Breast epithelium (tissue), 4 donors: ENCODE measurements at regions not wholly inside any gene's neighbourhood (a gene's known extent, or its start where the extent isn't known, plus 50 kb on each side); places are given as distances from the start of the nearest gene placed in this dataset.
"Not testable (repeated sequence)": the region's sequence is repeated elsewhere in the genome, so short reads cannot be mapped to it uniquely, and the experiment has no call there.

Experiments used
- DNase-seq, 2 donors: peaks; one replicate each; pipeline ENCODE4 v3.0.0-alpha.2; 2019; ENCODE audit warnings: low spot score in 2 of 2
- H3K27ac ChIP-seq, 2 donors: fragments of 200-600 bp; sonication (generic) in 1 of 2; one replicate each; pipeline ENCODE4 v1.5.1; 2016 to 2019; ENCODE audit warnings: mild to moderate bottlenecking in 1 of 2
- H3K27me3 ChIP-seq, 2 donors: fragments of 200-600 bp; sonication (generic) in 1 of 2; one replicate each; pipeline versions ENCODE4 v1.5.1 to v1.6.0; 2017 to 2019; ENCODE audit warnings: control low read depth in 1 of 2, mild to moderate bottlenecking in 1 of 2
- H3K36me3 ChIP-seq: fragments of 200-600 bp; one replicate; pipeline ENCODE4 v1.5.1; 2019
- H3K4me1 ChIP-seq, 2 donors: fragments of 200-600 bp; sonication (generic); one replicate each; pipeline ENCODE4 v1.5.1; 2016 to 2019; ENCODE audit warnings: control low read depth in 1 of 2
- H3K4me3 ChIP-seq, 3 donors: fragments of 200-600 bp; sonication (generic); 1 replicate in 2 of 3; 2 replicates in 1 of 3; pipeline ENCODE4 v1.5.1; 2016 to 2019; ENCODE audit warnings: mild to moderate bottlenecking in 3 of 3, moderate library complexity in 2 of 3
- H3K9me3 ChIP-seq, 2 donors: fragments of 200-600 bp; sonication (generic) in 1 of 2; one replicate each; pipeline ENCODE4 v1.5.1; 2016 to 2019; ENCODE audit warnings: control low read depth in 1 of 2
- CTCF ChIP-seq, 3 donors: fragments of 450-650 bp; IDR thresholded peaks; one replicate each; pipeline ENCODE4 v1.5.1; 2016 to 2017; ENCODE audit warnings: antibody characterized with exemption in 3 of 3, mild to moderate bottlenecking in 3 of 3, moderate library complexity in 3 of 3
- POLR2A ChIP-seq: fragments of 450-650 bp; IDR thresholded peaks from one replicate; pipeline ENCODE4 v1.6.1; 2016; ENCODE audit warnings: antibody characterized with exemption, mild to moderate bottlenecking, moderate library complexity
- POLR2AphosphoS5 ChIP-seq, 3 donors: sonication (generic); formaldehyde crosslinking; IDR thresholded peaks; one replicate each; pipeline ENCODE4 v1.6.1; 2017; ENCODE audit warnings: antibody characterized with exemption in 3 of 3
- intact Hi-C: fragments of 100-400 bp; cut with DNase I; formaldehyde crosslinking; loops from one replicate; pipeline ENCODE4 v1.15.1; 2023; ENCODE audit warnings: low total_unique reads

DNA sequence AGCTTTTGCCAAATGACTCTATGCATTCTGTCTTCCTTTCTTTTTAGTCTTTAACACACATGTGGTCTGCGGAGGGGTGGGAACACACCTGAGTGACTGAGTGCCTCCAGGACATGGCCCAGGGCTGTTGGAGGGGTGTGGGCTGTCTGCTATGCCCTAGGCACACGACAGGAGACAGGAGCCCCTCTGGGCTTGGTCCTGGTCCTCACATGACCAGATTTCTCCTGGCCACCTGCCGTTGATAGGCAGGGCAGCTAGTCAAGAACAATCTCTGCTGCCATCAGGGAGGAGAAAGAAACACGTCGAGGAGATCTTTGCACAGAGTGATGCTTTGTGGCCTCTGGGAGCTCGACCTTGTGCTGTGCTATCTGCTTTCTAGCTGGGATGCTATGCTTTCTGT lies 176.6 kb downstream of the KLF13 start:
- no peak for TF ChIP-seq POLR2A
- TF ChIP-seq CTCF (IDR thresholded peaks at IDR 0.05) = no peak
- no peak for TF ChIP-seq POLR2AphosphoS5 (IDR thresholded peaks at IDR 0.05)
- H3K4me3 ChIP-seq = no peak overlapping the region
- DNase-seq = peak in 1 of 2 donors; percentile 10
- H3K4me1 ChIP-seq = no peaks in the 10 kb centered on the region
- H3K9me3 ChIP-seq = no peaks in the 10 kb centered on the region
- no peaks in the 10 kb centered on the region for H3K36me3 ChIP-seq
- H3K27me3 ChIP-seq = no peaks in the 10 kb centered on the region
- H3K27ac ChIP-seq = no peak overlapping the region
- intact Hi-C loops = no loop called here

DNA sequence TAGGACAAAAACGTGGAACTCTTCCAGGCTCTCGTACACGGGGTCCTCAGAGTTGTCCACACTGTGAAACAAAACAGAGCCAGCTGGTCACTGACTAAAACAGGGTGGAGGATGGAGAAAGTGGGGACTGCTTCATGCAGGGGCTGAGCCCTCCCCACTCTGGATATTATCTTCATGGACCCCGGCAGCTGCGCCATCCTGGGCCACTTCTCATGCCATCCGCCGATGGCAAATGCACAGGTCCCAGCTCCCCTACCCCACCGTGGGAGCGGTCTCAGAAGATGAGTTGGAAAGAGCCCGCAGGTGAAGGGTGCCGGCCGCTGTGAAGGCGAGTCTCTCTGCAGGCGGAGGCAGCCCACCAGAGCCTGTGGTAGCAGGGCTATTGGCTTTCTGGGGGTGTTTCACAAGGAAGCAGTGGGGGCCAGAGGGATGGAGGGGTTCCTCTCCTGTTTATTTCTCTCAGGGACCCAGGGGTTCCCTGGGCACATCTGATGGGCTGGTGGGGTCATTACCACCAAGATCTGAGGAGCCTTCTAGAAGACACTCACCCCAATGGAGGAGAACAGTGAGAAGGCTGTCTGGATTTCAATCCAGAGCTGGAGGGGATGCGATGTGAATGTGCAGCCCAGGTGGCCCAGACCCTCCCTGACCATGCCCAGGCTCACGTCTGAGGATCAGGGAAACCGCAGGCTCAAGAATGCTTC lies 177.3 kb downstream of the KLF13 start:
- H3K36me3 ChIP-seq = no peaks in the 10 kb centered on the region
- no peaks in the 10 kb centered on the region for H3K27me3 ChIP-seq
- DNase-seq = peak in 1 of 2 donors; percentile 4
- no peaks in the 10 kb centered on the region for H3K9me3 ChIP-seq
- no peak overlapping the region for H3K4me3 ChIP-seq
- no peak overlapping the region for H3K27ac ChIP-seq
- H3K4me1 ChIP-seq = no peaks in the 10 kb centered on the region
- intact Hi-C loops = no loop called here
- TF ChIP-seq POLR2A = no peak
- no peak for TF ChIP-seq CTCF (IDR thresholded peaks at IDR 0.05)
- no peak for TF ChIP-seq POLR2AphosphoS5 (IDR thresholded peaks at IDR 0.05)

- DNase-seq = peak in 1 of 2 donors; percentile 15
- Histone ChIP-seq H3K36me3 (no peaks in the 10 kb centered on the region), H3K27me3 (no peaks in the 10 kb centered on the region), H3K9me3 (no peaks in the 10 kb centered on the region), H3K4me3 (no peak overlapping the region), H3K4me1 (no peaks in the 10 kb centered on the region), H3K27ac (no peak overlapping the region)
- TF ChIP-seq POLR2A = no peak
- no peak for TF ChIP-seq POLR2AphosphoS5 (IDR thresholded peaks at IDR 0.05)
- no peak for TF ChIP-seq CTCF (IDR thresholded peaks at IDR 0.05)
- intact Hi-C loops = no loop called here
These were observed 177.8 kb downstream of the KLF13 start for GRCh38 chr15:31504462-31504839.

GRCh38 chr15:31507573-31507972 lies 180.9 kb downstream of the KLF13 start:
- H3K9me3 ChIP-seq, H3K27ac ChIP-seq, H3K4me3 ChIP-seq, intact Hi-C loops, H3K4me1 ChIP-seq, H3K27me3 ChIP-seq, H3K36me3 ChIP-seq: not testable (repeated sequence)
- DNase-seq = peak in 1 of 2 donors; percentile 8

DNA sequence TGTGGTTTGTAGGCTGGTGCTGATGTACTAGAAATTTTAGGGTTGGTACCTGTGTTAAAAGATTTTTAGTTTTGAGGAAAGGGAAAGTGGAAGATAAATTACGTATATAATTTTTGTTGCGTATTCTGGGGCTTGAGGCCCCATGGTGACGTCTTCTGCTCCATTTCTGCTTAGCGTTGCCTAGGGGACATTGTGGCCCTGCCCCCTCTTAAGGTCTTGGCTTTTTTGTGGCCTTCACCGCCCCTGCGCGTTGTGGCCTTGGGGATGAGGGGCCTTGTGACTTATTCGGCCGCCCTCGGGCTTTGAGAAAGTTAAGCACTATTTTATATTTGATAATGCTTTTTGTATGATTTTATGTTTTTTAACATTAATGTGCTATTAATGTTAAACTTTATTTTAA lies 182.0 kb downstream of the KLF13 start:
- Histone ChIP-seq H3K9me3 (no peaks in the 10 kb centered on the region), H3K27ac (no peak overlapping the region), H3K36me3 (no peaks in the 10 kb centered on the region), H3K27me3 (no peaks in the 10 kb centered on the region), H3K4me1 (no peaks in the 10 kb centered on the region), H3K4me3 (no peak overlapping the region)
- intact Hi-C loops = no loop called here
- no peak for TF ChIP-seq POLR2A
- TF ChIP-seq CTCF (IDR thresholded peaks at IDR 0.05) = no peak
- no peak for TF ChIP-seq POLR2AphosphoS5 (IDR thresholded peaks at IDR 0.05)
- peak in 1 of 2 donors; percentile 6 for DNase-seq

DNA sequence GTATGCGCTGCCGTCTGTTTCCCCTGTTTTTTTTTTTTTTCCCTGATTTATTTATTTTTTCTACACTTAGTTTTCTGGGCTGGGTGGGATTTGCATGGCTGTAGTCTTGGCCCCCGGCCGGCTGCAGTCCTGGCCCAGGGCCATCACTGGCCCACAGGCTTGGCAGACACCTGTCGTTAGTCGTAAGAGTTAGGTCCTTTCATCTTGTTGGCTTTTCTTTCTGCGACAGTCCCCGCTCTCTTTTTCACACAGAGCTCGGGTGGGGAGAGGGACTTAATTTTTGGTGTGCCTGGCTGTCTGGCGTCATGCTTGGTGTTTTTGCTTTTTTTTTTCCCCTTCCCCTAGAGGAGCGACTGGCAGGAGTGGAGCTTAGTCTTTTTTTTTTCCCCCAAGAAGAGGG lies 183.4 kb downstream of the KLF13 start:
- TF ChIP-seq POLR2AphosphoS5 (IDR thresholded peaks at IDR 0.05) = no peak
- no peak for TF ChIP-seq POLR2A
- TF ChIP-seq CTCF (IDR thresholded peaks at IDR 0.05) = no peak
- Histone ChIP-seq H3K27ac (no peak overlapping the region), H3K4me3 (no peak overlapping the region), H3K4me1 (no peaks in the 10 kb centered on the region), H3K9me3 (no peaks in the 10 kb centered on the region), H3K36me3 (no peaks in the 10 kb centered on the region), H3K27me3 (no peaks in the 10 kb centered on the region)
- peak in 1 of 2 donors; percentile 15 for DNase-seq
- intact Hi-C loops = no loop called here
